CD4-positive, alpha-beta T cell treated with Interleukin-21 for 1 hour (primary cell): ENCODE measurements at regions not wholly inside any gene's neighbourhood (a gene's known extent, or its start where the extent isn't known, plus 50 kb on each side); places are given as distances from the start of the nearest gene placed in this dataset.

Source experiments
- DNase-seq: peaks from one replicate; pipeline ENCODE4 v3.0.0-alpha.2; 2020

DNA sequence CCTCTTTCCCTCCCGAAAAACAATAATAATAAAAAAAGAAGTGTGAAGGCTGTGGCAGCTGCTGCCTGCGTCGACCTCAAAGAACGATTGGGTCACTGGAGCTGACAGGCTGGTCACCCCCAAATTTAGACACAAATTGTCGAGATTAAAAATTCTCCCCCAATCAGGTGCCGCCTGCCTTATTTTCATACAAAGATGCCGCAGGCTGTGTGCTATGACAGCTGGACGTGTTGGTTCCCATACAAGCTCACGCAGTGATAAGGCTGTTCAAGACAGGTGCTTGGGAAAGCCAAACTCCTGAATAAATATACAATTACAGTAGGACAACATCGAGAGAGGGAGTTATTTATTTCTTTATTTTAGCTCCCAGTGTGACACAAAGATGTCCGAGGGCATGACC lies 1041.8 kb downstream of the VRK1 start:
- DNase-seq = no peak

DNA sequence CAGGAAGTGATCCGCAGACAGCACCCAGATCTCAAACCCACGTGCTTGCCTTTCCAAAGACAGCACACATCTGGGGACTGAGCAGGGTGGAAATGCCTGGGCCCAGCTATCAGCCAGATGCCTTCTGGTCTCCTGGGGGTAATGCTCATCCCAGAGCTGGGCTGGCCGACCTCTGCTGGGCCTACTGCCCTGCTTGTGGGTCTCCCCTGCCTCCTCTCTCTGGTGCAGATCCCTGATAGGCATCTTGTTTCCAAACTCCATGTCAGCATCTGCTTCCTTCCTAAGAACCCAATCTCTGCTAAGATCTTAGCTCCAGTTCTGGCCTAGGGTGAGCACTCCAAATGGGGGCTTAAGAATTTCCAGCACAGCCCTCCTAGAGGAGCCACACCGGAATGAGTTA lies 1043.0 kb downstream of the VRK1 start:
- DNase-seq = no peak

DNA sequence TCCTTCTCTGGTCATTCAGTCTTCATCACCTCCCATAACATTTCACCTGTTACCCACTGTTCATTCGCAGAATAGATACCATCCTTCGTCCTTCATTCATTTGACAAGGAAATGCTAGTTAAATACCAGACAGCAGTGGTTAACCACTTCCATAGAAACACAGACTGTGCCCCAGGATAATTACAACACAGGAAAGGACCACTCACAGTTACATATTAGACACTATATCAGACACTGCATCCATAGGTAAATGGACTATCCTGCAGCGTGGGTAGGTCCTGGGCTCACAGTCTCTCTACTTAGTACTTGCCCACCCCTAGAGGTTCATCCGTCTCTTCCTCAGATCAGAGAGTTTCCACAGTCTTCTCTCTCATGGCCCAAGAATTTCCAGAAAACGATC lies 1044.6 kb downstream of the VRK1 start:
- DNase-seq = no peak

DNA sequence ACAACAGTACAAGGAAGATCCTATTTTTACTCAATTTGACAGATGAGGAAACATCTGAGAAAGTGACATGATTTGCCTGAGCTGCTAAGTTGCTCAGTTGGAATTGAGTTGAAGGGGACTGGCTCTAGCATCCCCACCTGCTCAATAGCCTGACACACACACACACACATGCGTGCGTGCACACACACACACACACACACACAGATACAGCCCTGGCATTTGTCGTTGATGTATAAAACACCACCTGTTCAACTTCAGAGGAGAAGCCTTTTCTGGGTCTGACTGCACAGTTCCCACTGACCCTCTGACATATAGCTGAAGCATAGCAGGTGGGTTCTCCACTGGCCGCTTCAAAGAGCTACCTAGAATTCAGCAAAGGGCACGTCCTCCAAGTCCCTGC lies 1045.9 kb downstream of the VRK1 start:
- no peak for DNase-seq

DNA sequence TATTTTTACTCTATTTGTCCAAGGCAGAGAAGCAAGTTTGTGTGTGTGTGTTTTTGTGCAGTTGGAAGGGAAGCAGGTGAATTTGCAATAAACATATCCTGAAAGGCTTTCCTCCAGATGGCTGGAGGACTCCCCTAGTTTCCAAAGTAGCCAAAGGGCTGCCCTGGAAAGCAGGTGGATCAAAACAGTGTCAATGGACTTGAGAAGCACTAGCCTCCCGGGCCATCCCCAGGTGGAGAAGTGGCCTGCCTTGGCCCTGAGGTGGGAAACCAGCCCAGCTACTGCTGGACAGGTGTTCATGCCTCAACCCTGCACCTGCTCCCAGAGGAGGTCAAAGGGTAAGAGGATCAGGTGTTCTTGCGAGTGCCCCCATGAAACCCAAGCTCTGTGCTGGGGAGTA lies 1046.9 kb downstream of the VRK1 start:
- DNase-seq = no peak

DNA sequence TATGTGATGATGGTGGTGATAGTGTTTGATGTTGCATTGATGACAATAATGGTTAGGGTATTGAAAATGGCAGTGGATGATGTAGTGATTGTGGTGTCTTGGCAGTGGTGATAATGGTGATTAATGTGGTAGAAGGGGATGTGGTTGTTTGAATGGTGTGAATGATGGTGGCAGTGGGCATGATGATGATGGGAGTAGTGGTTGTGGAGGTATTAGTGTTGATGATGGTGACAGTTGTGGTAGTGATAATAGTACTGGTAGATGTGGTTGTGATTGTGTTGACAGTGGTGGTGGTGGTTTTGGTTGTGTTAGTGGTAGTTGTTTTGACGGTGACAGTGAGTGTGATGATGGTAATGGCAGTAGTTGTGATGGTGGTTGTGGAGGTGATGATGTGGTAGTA lies 1049.0 kb downstream of the VRK1 start:
- peak; percentile 11 for DNase-seq

DNA sequence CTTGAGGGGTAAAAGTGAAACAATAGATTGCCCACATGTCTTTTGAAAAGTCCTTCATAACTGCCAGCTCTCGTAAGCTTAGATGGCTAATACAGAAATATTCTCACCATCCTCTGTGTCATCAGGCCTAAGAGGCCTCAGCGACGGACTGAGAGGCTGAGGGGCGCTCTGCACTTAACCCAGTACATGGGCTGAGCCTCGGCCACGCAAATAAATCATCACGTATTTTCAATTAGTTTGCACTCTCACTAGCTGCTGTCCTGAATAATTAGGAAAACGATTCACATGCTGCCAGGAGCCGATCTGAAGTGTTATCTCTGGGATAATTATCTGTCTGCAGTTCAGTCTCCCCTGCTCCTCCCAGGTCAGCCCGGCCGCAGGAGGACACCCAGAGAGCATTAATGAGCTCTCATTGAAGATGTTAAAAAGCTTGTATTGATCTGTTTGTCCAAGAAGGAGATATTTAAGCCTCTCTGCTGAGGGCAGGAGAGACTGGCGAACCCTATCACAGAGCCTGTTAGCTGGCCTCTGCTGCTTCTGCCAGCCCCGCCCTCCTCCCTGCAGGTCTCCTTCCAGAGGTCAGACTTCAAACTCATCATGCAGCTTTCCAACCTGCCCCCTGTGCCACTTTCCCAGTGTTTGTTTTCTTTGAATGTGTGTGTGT lies 1051.3 kb downstream of the VRK1 start:
- DNase-seq = no peak

DNA sequence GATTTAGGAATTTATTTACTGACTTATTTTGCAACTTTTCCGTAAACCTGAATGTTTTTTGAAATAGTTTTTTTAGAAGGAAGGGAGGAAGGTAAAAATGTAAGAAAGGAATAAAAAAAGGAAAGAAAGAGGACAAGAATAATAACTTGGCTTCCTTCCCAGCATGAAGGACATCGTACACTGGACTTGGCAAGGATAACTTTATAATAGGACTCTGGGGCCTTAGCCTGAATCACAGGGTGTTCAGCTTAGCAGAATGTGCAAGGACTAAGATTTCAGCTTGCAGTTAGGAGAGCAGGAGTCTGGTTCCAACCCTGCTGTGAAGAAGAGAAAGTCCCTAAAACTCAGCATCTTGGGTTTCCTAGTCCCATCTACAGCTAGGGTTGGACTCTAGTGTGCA lies 1053.3 kb downstream of the VRK1 start:
- DNase-seq = no peak

DNA sequence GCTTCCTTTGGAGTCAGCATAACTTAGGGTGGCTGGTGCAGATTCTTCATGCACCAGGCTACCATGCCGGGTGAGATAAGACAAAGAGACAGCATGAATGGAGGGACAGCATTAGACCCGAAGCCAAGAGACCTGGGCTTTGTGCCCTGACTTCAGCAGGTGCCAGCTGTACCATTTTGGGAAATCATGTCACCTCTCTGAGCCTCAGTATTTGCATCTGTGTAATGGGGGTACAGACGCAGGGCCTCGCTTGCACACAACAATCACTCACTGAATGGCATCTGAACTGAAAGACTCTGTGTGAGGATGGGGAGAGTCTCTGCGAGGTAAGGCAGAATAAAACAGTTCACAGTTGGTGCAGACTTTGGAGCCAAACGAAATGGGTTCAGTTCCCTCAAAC lies 1053.7 kb downstream of the VRK1 start:
- no peak for DNase-seq

DNA sequence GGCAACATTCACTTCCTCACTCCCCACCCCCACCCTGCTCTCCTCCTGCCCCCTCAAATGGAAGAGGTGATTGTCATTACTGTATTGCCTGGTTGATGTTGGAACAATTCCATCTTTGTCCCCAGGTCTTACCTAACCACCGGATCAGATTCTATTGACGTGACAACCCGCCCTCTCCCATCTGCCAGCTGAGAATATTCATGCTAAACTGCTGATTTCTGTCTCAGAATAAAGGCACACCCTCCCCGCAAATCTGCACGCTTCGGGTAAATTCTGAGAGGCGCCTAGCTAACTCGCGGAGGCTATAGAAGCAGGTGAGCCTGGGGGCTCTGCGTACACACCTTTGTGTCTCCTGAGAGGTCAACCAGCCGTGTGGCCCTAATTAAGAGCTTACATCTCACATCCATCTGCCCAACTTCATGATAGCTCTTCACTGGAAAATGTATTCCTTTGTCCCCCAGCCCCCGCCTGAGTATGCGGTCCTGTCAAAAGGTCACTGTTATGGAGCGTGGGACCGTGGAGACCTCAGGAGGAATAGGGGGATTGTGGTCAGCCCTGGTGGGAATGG lies 1054.3 kb downstream of the VRK1 start:
- no peak for DNase-seq

DNA sequence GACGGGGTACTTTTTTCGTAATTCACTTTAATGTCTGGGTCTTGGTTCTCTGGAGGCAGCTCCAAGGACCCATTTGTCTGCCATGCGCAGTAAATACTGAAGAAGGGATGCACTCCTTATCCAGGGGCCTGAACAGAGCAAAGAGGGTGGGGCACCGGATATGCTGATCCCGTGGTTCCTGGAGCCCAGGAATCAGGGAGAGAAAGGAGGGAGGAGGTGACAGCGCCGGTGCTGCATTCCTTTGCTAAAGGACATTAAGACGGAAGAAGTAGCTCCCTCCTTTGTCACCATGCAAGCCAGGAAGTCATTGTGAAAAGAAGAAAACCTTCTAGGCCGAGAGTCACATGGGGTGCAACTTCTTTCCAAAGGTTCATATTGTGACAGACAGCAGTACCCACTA lies 1057.7 kb downstream of the VRK1 start:
- no peak for DNase-seq

DNA sequence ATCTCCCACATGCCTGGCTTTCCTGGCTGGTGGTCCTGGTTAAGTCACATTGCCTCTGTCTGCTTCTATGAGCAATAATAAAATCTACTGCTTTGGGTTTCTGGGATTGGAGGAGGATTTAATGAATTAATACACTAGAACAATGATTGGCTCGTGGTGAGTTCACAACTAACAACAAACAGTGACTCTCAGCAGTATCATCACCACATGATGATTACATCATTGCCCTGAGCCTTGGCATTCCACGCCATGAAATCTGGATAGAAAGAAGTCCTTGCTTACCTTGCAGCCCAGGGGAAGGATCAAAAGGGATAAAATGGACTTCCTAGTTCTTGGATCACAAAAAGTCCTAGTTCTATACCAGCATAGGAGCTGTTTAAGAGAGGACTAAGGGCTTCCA lies 1069.0 kb downstream of the VRK1 start:
- DNase-seq = no peak

DNA sequence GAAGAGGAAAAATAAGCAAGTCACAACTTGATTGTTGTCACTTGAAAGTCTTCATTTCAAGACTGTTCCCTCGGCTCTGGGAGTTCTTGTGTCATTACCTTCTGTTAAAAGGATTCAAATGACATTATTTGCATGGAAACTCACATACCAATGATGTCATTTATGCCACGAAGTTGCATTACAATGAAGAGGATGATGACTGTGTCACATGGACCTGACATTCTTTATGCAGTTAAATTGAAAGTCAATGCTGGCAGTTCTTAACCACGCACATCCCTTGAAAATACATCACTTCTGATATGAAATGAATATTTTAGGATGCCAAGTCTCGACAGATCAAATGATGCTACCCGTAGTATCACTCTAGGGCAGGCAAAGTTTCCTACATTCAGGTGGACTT lies 1069.5 kb downstream of the VRK1 start:
- DNase-seq = no peak

DNA sequence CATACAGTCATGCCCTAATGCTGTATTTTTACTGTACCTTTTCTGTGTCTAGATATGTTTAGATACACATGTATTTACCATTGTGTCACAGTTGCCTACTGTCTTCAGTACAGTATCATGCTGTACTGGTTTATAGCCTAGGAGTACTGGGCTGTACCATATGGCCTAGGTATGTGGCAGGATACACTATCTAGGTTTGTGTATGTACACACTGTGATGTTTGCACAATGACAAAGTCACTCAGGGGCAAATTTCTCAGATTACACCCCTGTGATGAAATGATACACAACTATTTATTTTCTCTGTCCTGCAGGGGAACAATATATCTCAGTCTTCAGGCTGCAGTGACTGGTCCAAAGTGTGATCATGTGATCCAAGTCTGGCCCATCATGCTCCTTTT lies 1076.1 kb downstream of the VRK1 start:
- no peak for DNase-seq

DNA sequence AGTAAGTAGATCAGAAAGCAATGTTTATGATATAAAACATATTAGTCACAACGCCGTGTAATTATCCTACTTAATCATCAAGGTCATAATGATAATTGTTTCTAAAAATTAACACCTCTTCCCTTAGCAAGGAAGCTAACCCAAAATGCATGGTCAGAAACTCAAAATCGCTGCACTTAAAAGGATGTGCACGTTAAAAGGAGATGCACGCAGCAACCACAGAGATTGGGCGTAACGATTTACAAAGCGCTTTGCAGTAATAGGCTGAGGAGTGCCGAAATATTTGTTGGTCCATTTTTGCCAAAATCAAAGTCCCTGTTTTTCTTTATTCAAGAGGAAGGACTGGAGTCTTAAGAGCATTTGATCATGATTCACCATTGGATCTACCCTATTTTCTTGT lies 1077.2 kb downstream of the VRK1 start:
- peak; percentile 6 for DNase-seq

DNA sequence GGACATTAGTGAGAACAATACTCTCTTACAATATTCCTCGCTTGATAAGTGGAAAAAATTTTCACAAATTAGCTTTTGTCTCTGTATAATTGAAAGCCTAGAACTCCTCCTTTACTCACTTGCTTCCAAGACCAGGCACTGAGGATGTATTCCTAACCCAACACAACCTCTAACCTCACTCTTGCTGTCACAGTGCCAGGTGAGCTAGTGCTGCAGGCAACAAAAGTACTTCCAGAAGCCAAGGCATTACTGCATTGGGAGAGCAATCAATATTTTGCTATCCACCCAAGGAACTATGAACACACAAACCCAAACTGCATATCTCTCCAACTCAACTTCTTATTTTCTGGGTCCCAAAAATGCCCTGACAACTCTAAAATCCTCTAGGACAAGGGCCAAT lies 1081.0 kb downstream of the VRK1 start:
- no peak for DNase-seq

DNA sequence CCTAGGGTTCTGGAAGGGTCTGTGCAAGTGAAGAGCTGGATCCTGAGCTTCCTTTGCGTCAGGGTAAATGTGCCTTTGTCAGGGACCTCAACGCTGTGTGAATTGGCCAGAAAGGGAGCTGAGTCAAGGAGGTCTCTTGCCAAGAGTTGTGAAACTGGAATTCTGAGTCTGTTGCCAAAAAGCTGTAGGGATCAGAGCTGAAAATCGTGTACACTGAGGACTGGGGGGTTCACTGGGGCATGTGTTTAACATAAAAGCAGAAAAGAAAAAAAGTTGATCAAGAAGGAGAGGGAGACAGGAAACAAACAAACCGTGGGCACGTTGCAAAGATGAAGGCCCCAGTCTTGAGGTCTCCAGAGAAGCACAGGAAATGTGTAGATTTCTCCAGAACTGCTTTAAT lies 1081.5 kb downstream of the VRK1 start:
- DNase-seq = peak; percentile 6

DNA sequence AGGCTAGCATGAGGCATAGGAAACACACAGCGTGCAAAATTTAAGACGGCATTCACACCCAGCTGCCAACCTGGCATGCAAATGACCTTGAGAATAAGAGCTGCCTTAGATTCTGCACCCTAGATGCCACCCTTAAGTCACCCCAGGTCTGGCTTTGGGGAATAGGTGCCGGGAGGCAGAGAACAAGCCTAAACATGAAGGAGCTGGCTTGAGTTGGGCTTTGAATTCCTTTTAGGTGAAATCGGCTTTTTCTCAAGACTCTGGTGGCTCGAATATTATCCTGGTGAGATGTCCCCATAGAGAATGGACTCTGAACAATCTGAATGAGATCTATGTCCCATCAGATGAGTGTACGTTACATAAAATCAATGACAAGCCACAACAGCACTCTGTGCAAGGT lies 1090.5 kb downstream of the VRK1 start:
- DNase-seq = no peak

DNA sequence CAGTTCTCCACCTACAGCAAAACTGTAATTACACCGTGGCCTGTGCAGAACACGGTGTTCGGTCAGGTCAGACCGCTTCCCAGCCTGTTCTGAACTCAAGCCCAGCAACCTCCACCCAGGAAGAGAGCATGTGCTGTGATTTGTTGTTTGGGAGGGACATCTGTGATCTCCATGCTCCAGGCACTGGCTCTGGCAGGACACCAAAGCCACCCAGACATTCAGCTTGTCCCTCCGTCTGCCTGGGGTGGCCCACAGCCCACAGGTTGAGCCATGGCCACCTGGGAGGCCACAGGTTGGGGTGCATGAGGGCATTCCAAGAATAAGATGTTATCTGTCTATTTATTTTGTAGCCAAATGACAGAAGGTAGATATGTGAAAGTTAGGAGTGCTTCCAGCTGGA lies 1091.1 kb downstream of the VRK1 start:
- DNase-seq = no peak

DNA sequence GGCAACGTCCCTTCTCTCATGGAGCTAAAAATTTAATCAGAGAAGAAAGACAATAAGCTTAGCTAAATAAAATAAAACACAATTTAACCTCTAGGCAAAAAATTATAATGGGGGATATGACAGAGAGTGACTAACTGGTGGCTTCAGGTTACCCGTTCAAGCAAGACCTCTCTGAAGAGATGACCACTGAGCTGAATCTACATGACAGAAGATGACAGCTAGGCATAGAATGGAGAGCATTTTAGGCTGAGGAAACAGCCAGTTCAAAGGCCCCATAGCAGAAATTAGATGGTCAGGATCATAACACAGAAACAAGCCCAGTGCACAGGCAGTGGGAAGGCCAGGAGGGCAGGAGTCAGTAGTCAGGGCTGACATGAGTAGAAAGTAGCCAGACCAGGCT lies 1094.3 kb downstream of the VRK1 start:
- DNase-seq = no peak

DNA sequence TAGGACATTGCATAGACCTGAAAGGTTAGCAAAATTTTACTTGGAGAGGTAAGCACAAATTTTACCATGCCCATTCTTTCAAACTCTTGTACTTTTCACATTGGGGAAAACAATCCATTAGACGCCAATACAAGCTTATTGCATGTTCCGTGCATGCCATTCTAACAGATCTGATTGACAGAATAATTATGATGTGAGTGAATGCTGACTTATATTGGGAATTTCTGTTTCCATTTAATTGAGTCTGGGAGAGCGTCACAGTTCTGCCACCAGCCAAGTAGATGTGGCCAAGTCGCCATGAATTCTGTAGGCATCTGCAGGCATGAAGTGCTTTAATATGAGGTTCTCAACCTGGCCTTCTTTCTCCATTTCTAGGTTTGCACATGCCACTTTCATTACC lies 1097.4 kb downstream of the VRK1 start:
- DNase-seq = no peak

DNA sequence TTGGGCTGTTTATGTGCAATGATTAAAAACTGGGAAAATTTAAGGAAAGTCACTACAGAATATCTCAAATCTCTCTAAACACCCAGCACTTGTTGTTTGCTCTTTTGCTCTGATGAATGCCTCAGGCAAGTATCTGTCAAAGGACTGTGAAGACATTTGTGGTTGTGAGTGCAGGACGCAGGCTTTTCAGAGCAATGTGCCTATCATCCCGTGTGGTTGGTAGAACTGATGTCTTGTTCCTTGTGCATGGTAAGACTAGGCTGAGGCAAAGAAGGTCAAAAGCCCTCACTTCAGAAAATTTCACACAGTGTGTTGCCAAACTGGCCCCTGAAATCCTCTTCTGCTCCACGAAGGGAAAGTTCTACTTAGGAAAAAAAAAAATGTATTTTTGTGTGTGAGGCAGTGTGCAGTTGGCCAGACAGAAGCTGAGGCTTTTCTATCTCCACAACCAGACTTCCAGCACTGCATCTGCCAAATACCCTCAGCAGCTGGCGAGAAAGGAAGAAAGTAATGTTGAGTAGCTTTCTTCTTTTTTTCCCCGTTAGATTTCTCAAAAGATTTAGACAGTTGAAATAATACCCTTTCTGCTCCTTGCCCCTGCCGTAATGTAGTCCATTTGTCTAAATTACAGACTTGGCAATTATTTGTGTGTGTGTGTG lies 1103.1 kb downstream of the VRK1 start:
- no peak for DNase-seq

DNA sequence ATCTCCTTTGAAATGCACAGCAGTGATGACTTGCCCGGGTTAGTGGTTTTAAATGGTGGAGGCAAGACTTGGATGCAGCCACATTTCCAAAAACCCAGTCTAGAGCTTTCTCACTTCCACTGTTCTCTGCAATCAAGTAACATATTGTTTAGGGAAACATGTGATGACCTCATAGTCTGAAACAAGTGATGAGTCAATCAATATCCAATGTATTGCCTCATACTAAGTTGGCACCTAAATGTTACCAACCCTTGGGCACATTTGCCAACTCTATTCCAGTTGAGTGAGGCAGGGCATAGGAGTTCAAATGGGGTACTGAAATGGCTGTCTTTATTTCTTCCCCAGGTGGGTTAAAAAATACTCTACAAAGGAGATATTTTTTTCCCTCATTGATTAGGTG lies 1105.4 kb downstream of the VRK1 start:
- DNase-seq = no peak

DNA sequence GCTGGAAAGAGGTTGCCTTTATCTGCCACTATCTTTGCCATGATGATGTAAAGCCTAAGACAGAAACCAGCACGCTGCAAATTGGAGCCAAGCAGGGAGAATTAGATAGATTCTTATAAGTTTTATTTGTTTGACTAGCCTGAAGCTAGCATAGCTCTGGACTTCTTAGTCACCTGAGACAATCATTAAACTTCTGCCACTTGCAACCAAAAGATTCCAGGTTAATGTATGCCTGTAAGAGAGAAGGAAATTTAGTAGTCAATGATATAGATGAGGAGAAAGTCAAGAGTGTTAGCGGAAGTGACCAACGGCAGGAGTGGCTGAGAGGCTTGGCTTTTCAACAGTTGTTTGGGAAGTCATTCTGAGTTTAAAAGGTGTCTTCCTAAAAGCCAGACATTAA lies 1106.6 kb downstream of the VRK1 start:
- DNase-seq = no peak

DNA sequence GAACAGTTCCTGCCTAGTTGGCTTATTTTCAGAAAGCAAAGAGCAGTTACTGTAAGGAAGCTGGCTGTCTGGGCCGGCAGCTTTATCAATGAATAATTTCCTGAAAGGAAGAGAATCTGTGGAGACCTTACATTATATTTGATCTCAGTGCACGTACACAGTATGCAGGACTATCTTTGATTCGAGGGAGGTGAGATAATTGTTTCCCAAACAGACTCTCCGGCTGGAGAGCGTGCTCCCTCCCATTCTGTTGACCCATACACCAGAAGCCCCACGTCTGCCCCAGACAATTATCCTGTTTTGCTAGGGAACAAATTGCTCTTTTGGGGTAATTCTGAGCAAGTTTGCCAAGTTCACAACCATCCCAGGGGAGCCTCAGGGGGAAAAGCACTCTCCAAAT lies 1115.0 kb downstream of the VRK1 start:
- DNase-seq = no peak
